SU-DHL-6 (cell line): ENCODE measurements at regions not wholly inside any gene's neighbourhood (a gene's known extent, or its start where the extent isn't known, plus 50 kb on each side); places are given as distances from the start of the nearest gene placed in this dataset.
"Not testable (repeated sequence)": the region's sequence is repeated elsewhere in the genome, so short reads cannot be mapped to it uniquely, and the experiment has no call there.

Experiments
- H2AFZ ChIP-seq: fragments of 200-600 bp; sonication (generic); 2 replicates; pipeline ENCODE4 v1.6.1; 2014; ENCODE audit warnings: low read depth, mild to moderate bottlenecking, moderate library complexity, mixed read lengths, antibody characterized with exemption, low read length; ENCODE audit not compliant: severe bottlenecking
- H3F3A ChIP-seq: fragments of 200-600 bp; shearing (Covaris generic); 2 replicates; pipeline ENCODE4 v1.6.0; 2016; ENCODE audit warnings: antibody characterized with exemption, mild to moderate bottlenecking; ENCODE audit not compliant: insufficient read depth
- H3K27ac ChIP-seq: fragments of 200-600 bp; sonication (generic); 2 replicates; pipeline ENCODE4 v1.5.1; 2016; ENCODE audit warnings: low read depth, mild to moderate bottlenecking, low read length, moderate library complexity, mixed read lengths
- H3K27me3 ChIP-seq: fragments of 200-600 bp; sonication (generic), shearing (Covaris generic); 2 replicates; pipeline ENCODE4 v1.6.0; 2014; ENCODE audit warnings: mild to moderate bottlenecking, low read length
- H3K36me3 ChIP-seq: fragments of 200-600 bp; sonication (generic); 2 replicates; pipeline ENCODE4 v1.6.1; 2014; ENCODE audit warnings: mild to moderate bottlenecking, low read length, mixed read lengths
- H3K4me2 ChIP-seq: fragments of 300-600, 200-600 bp; shearing (Covaris generic), sonication (generic); 2 replicates; pipeline ENCODE4 v1.6.0; 2014; ENCODE audit warnings: low read length, low read depth, mild to moderate bottlenecking; ENCODE audit not compliant: poor library complexity, severe bottlenecking
- H3K4me3 ChIP-seq: fragments of 200-600 bp; sonication (generic); 2 replicates; pipeline ENCODE4 v1.5.1; 2014; ENCODE audit warnings: antibody characterized with exemption, low read length, mild to moderate bottlenecking, mixed read lengths; ENCODE audit not compliant: insufficient read depth, poor library complexity, severe bottlenecking
- H3K79me2 ChIP-seq: fragments of 200-600 bp; sonication (generic); 2 replicates; pipeline ENCODE4 v1.6.1; 2014; ENCODE audit warnings: mild to moderate bottlenecking, low read length, moderate library complexity; ENCODE audit not compliant: insufficient read depth
- H3K9ac ChIP-seq: fragments of 200-600 bp; sonication (generic); 2 replicates; pipeline ENCODE4 v1.7.0; 2014; ENCODE audit warnings: mild to moderate bottlenecking, low read length
- H3K9me2 ChIP-seq: fragments of 200-600 bp; sonication (generic); replicated peaks from 2 replicates; pipeline ENCODE4 v1.6.1; 2014; ENCODE audit warnings: low read length; ENCODE audit not compliant: insufficient read depth
- H3K9me3 ChIP-seq: fragments of 200-600 bp; sonication (generic); 2 replicates; pipeline ENCODE4 v1.6.1; 2014; ENCODE audit warnings: low read length, mixed read lengths; ENCODE audit not compliant: insufficient read depth
- H4K20me1 ChIP-seq: fragments of 200-600 bp; sonication (generic); 2 replicates; pipeline ENCODE4 v1.6.1; 2014; ENCODE audit warnings: low read depth, mild to moderate bottlenecking, antibody characterized with exemption, low read length, moderate library complexity, mixed read lengths
- EZH2phosphoT487 ChIP-seq: fragments of 200-600 bp; sonication (generic), shearing (Covaris generic); conservative IDR thresholded peaks from 2 replicates; pipeline ENCODE4 v1.6.1; 2018; ENCODE audit warnings: mild to moderate bottlenecking, antibody characterized with exemption, low read length, moderate library complexity, mixed read lengths
- TF ChIP-seq, protein P1 (sequence below): fragments of 200-600 bp; sonication (generic); IDR thresholded peaks from one replicate; pipeline ENCODE4 v1.5.1; 2017; ENCODE audit warnings: antibody characterized with exemption, mild to moderate bottlenecking, low read length, moderate library complexity; ENCODE audit not compliant: insufficient read depth, poor library complexity, severe bottlenecking

DNA sequence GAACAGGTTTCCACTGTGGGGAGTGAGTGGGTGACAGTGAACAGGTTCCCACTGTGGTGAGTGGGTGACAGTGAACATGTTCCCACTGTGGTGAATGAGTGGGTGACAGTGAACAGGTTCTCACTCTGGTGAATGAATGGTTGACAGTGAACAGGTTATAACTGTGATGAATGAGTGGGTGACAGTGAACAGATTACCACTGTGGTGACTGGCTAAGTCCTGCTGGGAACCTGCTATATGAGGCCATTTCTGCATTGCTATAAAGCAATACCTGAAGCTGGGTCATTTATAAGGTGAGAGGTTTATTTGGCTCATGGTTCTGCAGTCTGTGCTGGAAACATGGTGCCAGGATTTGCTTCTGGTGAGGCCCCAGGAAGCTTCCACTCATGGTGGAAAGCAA lies 637.1 kb downstream of the UQCRFS1 start:
- H3K9ac ChIP-seq: no peak overlapping the region
- TF ChIP-seq, protein P1, sequence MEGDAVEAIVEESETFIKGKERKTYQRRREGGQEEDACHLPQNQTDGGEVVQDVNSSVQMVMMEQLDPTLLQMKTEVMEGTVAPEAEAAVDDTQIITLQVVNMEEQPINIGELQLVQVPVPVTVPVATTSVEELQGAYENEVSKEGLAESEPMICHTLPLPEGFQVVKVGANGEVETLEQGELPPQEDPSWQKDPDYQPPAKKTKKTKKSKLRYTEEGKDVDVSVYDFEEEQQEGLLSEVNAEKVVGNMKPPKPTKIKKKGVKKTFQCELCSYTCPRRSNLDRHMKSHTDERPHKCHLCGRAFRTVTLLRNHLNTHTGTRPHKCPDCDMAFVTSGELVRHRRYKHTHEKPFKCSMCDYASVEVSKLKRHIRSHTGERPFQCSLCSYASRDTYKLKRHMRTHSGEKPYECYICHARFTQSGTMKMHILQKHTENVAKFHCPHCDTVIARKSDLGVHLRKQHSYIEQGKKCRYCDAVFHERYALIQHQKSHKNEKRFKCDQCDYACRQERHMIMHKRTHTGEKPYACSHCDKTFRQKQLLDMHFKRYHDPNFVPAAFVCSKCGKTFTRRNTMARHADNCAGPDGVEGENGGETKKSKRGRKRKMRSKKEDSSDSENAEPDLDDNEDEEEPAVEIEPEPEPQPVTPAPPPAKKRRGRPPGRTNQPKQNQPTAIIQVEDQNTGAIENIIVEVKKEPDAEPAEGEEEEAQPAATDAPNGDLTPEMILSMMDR: no peak
- no peak for TF ChIP-seq EZH2phosphoT487
- no peaks in the 10 kb centered on the region for H3K9me2 ChIP-seq
- H3K9me3 ChIP-seq: no peaks in the 10 kb centered on the region
- no peaks in the 10 kb centered on the region for H4K20me1 ChIP-seq
- no peaks in the 10 kb centered on the region for H3F3A ChIP-seq
- no peak overlapping the region for H2AFZ ChIP-seq
- no peaks in the 10 kb centered on the region for H3K36me3 ChIP-seq
- no peaks in the 10 kb centered on the region for H3K27me3 ChIP-seq
- no peak overlapping the region for H3K27ac ChIP-seq
- H3K4me2 ChIP-seq: no peak overlapping the region
- H3K4me3 ChIP-seq: no peak overlapping the region
- no peaks in the 10 kb centered on the region for H3K79me2 ChIP-seq

GRCh38 chr19:28575312-28575711 lies 637.6 kb downstream of the UQCRFS1 start:
- not testable (repeated sequence) for H3K4me3 ChIP-seq, H3K4me2 ChIP-seq, H3K9ac ChIP-seq, H3K9me3 ChIP-seq, H3K79me2 ChIP-seq, H4K20me1 ChIP-seq, H3K27me3 ChIP-seq, H3F3A ChIP-seq, H3K36me3 ChIP-seq, H3K9me2 ChIP-seq, H2AFZ ChIP-seq, H3K27ac ChIP-seq

GRCh38 chr19:28574212-28574611 lies 638.7 kb downstream of the UQCRFS1 start:
- Histone ChIP-seq H3K27me3 (no peaks in the 10 kb centered on the region), H3K27ac (no peak overlapping the region), H3F3A (no peaks in the 10 kb centered on the region), H3K9me2 (no peaks in the 10 kb centered on the region), H3K9ac (no peak overlapping the region), H3K4me2 (no peak overlapping the region), H4K20me1 (no peaks in the 10 kb centered on the region), H3K36me3 (no peaks in the 10 kb centered on the region), H3K4me3 (no peak overlapping the region), H2AFZ (no peak overlapping the region), H3K79me2 (no peaks in the 10 kb centered on the region), H3K9me3 (no peaks in the 10 kb centered on the region)
- TF ChIP-seq, protein P1: no peak
- TF ChIP-seq EZH2phosphoT487: no peak

- no peaks in the 10 kb centered on the region for H3F3A ChIP-seq
- no peak overlapping the region for H3K27ac ChIP-seq
- no peaks in the 10 kb centered on the region for H3K9me2 ChIP-seq
- no peaks in the 10 kb centered on the region for H3K27me3 ChIP-seq
- no peaks in the 10 kb centered on the region for H3K79me2 ChIP-seq
- H2AFZ ChIP-seq: no peak overlapping the region
- no peak overlapping the region for H3K9ac ChIP-seq
- no peak overlapping the region for H3K4me2 ChIP-seq
- H3K9me3 ChIP-seq: no peaks in the 10 kb centered on the region
- H3K4me3 ChIP-seq: no peak overlapping the region
- H4K20me1 ChIP-seq: no peaks in the 10 kb centered on the region
- H3K36me3 ChIP-seq: no peaks in the 10 kb centered on the region
- TF ChIP-seq EZH2phosphoT487: no peak
- TF ChIP-seq, protein P1: no peak
Observed at GRCh38 chr19:28569132-28570131, 643.5 kb downstream of the UQCRFS1 start.
